B cell (primary cell): ENCODE measurements at regions not wholly inside any gene's neighbourhood (a gene's known extent, or its start where the extent isn't known, plus 50 kb on each side); places are given as distances from the start of the nearest gene placed in this dataset.

Source experiments
- EZH2 ChIP-seq: IDR thresholded peaks from 2 replicates; pipeline ENCODE4 v1.6.1; 2012; ENCODE audit warnings: borderline replicate concordance, low read depth, mild to moderate bottlenecking, moderate library complexity, low read length; ENCODE audit not compliant: insufficient read depth, poor library complexity, severe bottlenecking
- TF ChIP-seq, protein P1 (sequence below): fragments of 200-600 bp; IDR thresholded peaks from one replicate; pipeline ENCODE4 v1.8.0; 2022; ENCODE audit warnings: antibody characterized with exemption, mild to moderate bottlenecking

GRCh38 chr15:93826293-93826692 is 405.1 kb upstream of the MCTP2 start:
- TF ChIP-seq, protein P1, sequence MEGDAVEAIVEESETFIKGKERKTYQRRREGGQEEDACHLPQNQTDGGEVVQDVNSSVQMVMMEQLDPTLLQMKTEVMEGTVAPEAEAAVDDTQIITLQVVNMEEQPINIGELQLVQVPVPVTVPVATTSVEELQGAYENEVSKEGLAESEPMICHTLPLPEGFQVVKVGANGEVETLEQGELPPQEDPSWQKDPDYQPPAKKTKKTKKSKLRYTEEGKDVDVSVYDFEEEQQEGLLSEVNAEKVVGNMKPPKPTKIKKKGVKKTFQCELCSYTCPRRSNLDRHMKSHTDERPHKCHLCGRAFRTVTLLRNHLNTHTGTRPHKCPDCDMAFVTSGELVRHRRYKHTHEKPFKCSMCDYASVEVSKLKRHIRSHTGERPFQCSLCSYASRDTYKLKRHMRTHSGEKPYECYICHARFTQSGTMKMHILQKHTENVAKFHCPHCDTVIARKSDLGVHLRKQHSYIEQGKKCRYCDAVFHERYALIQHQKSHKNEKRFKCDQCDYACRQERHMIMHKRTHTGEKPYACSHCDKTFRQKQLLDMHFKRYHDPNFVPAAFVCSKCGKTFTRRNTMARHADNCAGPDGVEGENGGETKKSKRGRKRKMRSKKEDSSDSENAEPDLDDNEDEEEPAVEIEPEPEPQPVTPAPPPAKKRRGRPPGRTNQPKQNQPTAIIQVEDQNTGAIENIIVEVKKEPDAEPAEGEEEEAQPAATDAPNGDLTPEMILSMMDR = no peak
- no peak for TF ChIP-seq EZH2
